Body of pancreas (tissue), 4 donors: ENCODE measurements at regions not wholly inside any gene's neighbourhood (a gene's known extent, or its start where the extent isn't known, plus 50 kb on each side); places are given as distances from the start of the nearest gene placed in this dataset.
A peak's percentile ranks its signal among the peaks of the same experiment; 100 is the strongest.

Experiments
- ATAC-seq: fragments of 150-250 bp; one replicate; pipeline ENCODE4 v1.9.1; 2016
- DNase-seq, 4 donors: peaks; one replicate each; pipeline ENCODE4 v3.0.0-alpha.2; 2019
- H3K27ac ChIP-seq, 4 donors: fragments of 200-600 bp; sonication (generic); 1 replicate in 3 of 4; 2 replicates in 1 of 4; pipeline versions ENCODE4 v1.5.1 to v1.6.1; 2016 to 2019; ENCODE audit warnings: mild to moderate bottlenecking in 1 of 4, mixed read lengths in 1 of 4, moderate library complexity in 1 of 4
- H3K27me3 ChIP-seq, 2 donors: fragments of 200-600 bp; sonication (generic); one replicate each; pipeline ENCODE4 v1.6.0; 2016; ENCODE audit warnings: mild to moderate bottlenecking in 1 of 2
- H3K36me3 ChIP-seq, 2 donors: fragments of 200-600 bp; sonication (generic); replicated peaks in 1 of 2; 2 replicates each; pipeline ENCODE4 v1.5.1; 2016; ENCODE audit warnings: low read depth in 2 of 2; ENCODE audit not compliant: insufficient read depth in 1 of 2
- H3K4me1 ChIP-seq: fragments of 200-600 bp; sonication (generic); one replicate; pipeline ENCODE4 v1.6.0; 2016
- H3K4me3 ChIP-seq, 2 donors: fragments of 200-600 bp; sonication (generic); 1 replicate in 1 of 2; 2 replicates in 1 of 2; pipeline ENCODE4 v1.5.1; 2016 to 2019
- H3K9me3 ChIP-seq, 3 donors: fragments of 200-600 bp; sonication (generic); 1 replicate in 2 of 3; 2 replicates in 1 of 3; pipeline ENCODE4 v1.5.1; 2016
- CTCF ChIP-seq, 7 experiments: fragments of 450-650 bp in 4 of 7; fragments of 200-600 bp in 3 of 7; sonication (generic) in 3 of 7; IDR thresholded peaks; one replicate each; pipeline ENCODE4 v1.5.1; 2016 to 2019; ENCODE audit warnings: antibody characterized with exemption in 7 of 7
- POLR2A ChIP-seq, 3 donors: fragments of 450-650 bp; IDR thresholded peaks; one replicate each; pipeline ENCODE4 v1.6.1; 2016; ENCODE audit warnings: antibody characterized with exemption in 3 of 3, mild to moderate bottlenecking in 2 of 3
- WGBS, 2 donors: methylation state at CpG; one replicate each; pipeline ENCODE4 v1.1.5; 2017; 5-methylcytosine and 5-hydroxymethylcytosine counted together
- intact Hi-C: fragments of 100-400 bp; cut with DNase I; formaldehyde crosslinking; loops from one replicate; pipeline ENCODE4 v1.15.1; 2023

GRCh38 chr11:110991661-110992355 lies 253.7 kb upstream of the POU2AF2 start:
- no peak overlapping the region for H3K4me3 ChIP-seq
- 57 to 61% methylated on average over 4 of the region's 4 CpGs for WGBS, 2 donors
- intact Hi-C loops, result no loop called here

GRCh38 chr11:110990311-110990710 lies 255.2 kb upstream of the POU2AF2 start:
- Histone ChIP-seq H3K36me3 (no peaks in the 10 kb centered on the region), H3K27me3 (no peaks in the 10 kb centered on the region), H3K4me3 (no peak overlapping the region), H3K9me3 (no peaks in the 10 kb centered on the region), H3K4me1 (no peaks in the 10 kb centered on the region), H3K27ac (no peak overlapping the region)
- ATAC-seq (no peak), DNase-seq (no peak)
- intact Hi-C loops, result no loop called here
- TF ChIP-seq POLR2A (IDR thresholded peaks at IDR 0.05) (no peak), CTCF (IDR thresholded peaks at IDR 0.05) (no peak)
- WGBS, 2 donors, result 60 to 69% methylated on average over 3 of the region's 3 CpGs

More at GRCh38 chr11:110991661-110992355, 253.7 kb upstream of the POU2AF2 start:
- no peaks in the 10 kb centered on the region for H3K36me3 ChIP-seq
- DNase-seq (peak in 2 of 4 donors; percentile 10 to 24), ATAC-seq (peak; percentile 35)
- H3K27ac ChIP-seq, result no peak overlapping the region
- no peaks in the 10 kb centered on the region for H3K4me1 ChIP-seq
- no peaks in the 10 kb centered on the region for H3K9me3 ChIP-seq
- TF ChIP-seq POLR2A (IDR thresholded peaks at IDR 0.05) (no peak), CTCF (IDR thresholded peaks at IDR 0.05) (no peak)
- H3K27me3 ChIP-seq, result no peaks in the 10 kb centered on the region

- Histone ChIP-seq H3K4me3 (no peak overlapping the region), H3K9me3 (no peaks in the 10 kb centered on the region), H3K4me1 (no peaks in the 10 kb centered on the region), H3K27me3 (no peaks in the 10 kb centered on the region), H3K36me3 (no peaks in the 10 kb centered on the region), H3K27ac (no peak overlapping the region)
- no peak for TF ChIP-seq POLR2A (IDR thresholded peaks at IDR 0.05)
- no peak for TF ChIP-seq CTCF (IDR thresholded peaks at IDR 0.05)
- ATAC-seq (no peak), DNase-seq (peak in 1 of 4 donors; percentile 25)
- intact Hi-C loops, result no loop called here
Measured at GRCh38 chr11:110989428-110990133, 255.9 kb upstream of the POU2AF2 start.

- TF ChIP-seq POLR2A (IDR thresholded peaks at IDR 0.05) (no peak), CTCF (IDR thresholded peaks at IDR 0.05) (no peak)
- H3K27me3 ChIP-seq, result no peaks in the 10 kb centered on the region
- no peaks in the 10 kb centered on the region for H3K9me3 ChIP-seq
- no peak overlapping the region for H3K4me3 ChIP-seq
- no peak for DNase-seq
- ATAC-seq, result no peak
- no peak overlapping the region for H3K27ac ChIP-seq
- H3K4me1 ChIP-seq, result no peaks in the 10 kb centered on the region
- WGBS, 2 donors, result 44 to 62% methylated on average over 3 of the region's 3 CpGs
- H3K36me3 ChIP-seq, result no peaks in the 10 kb centered on the region
- intact Hi-C loops, result no loop called here
Measured at GRCh38 chr11:110988671-110989070, 256.9 kb upstream of the POU2AF2 start.
